HG02885 (cell line): ENCODE measurements at regions not wholly inside any gene's neighbourhood (a gene's known extent, or its start where the extent isn't known, plus 50 kb on each side); places are given as distances from the start of the nearest gene placed in this dataset.
"Not testable (repeated sequence)": the region's sequence is repeated elsewhere in the genome, so short reads cannot be mapped to it uniquely, and the experiment has no call there.

Experiments used
- ATAC-seq: cut with Tn5 transposase; IDR thresholded peaks from one replicate; pipeline ENCODE4 v1.9.1; 2021; ENCODE audit warnings: mild to moderate bottlenecking; ENCODE audit not compliant: unreplicated experiment, poor library complexity

GRCh38 chr3:127443581-127444375 lies 146.8 kb downstream of the TPRA1 start:
- ATAC-seq: no peak

DNA sequence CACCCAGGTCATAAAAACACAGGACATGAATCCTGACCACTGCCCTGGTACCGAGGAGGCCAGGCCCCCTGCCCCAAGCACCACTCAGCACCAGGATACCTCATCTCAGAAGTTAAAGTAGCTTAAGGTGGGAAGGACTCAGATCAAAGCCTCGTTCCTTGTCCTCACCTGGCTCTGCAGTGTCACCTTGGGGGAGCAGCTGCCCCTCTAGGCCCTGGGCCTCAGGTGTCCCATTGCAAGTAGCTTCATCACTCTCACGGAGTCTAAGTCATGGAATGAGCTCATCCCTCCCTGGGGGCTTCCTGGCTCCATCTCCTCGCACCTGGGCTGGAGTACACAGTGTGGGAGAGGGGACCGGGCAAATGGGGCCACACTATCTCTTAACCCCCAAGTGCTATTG lies 148.0 kb downstream of the TPRA1 start:
- ATAC-seq: no peak

GRCh38 chr3:127441764-127442163 lies 148.8 kb downstream of the TPRA1 start:
- ATAC-seq: no peak

DNA sequence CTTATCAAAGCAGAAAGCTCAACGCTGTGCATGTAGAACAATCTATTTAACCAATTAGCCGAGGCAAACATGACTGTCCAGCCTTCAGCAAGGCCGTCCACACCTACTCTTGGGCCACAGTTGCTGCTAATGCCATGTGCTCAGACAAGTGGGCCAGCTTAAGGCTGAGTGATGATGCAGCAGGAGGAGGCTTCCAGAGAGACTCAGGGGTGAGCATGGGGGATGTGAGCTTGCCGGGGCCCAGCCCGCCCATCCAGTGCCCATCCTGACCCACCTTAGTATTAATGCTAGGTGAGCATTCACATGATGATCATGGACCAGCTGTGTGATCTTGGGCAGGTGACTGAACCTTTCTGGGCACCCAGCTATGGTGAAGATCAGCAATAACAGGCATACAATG lies 150.1 kb downstream of the TPRA1 start:
- ATAC-seq: no peak

DNA sequence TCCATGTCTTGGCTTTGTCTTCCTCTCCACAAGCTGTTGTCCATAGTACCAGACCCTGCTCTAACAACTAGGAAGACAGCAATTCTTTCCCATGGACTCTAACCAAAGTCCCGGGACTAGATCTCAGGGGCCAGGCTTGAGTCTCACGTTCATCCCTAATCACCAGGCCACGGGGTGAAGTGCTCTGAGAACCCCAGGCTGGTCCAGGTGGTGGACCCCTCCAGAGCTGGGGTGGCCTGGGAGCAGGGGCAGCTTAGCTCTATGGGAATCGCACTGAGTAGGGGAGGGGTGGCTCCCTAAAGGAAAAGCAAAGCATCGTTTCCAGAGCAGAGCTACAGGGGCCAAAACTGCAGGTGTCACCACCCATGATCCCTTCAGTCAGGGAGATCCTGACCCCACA lies 150.9 kb downstream of the TPRA1 start:
- no peak for ATAC-seq

DNA sequence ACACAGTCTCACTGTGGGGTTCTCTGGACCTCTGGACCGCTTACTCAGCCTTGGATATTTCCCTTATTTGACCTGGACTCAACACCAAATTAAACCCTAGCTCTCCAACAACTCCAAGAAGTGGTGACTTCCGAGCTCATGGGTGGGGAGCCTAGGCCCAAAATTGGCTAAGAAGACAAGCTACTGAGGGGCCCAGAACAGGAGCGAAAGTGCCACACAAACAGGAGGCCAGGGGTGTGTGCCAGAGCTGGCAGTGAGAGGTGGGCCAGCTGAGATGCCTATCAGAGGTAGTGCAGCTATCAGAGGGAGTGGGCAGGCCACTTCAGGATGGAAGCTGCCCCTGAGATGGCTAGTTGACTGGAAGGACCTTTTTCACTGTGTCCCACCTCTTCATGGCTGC lies 151.1 kb upstream of the PRR20G start:
- no peak for ATAC-seq

- no peak for ATAC-seq
Observed at GRCh38 chr3:127438371-127438770, 150.5 kb upstream of the PRR20G start.

DNA sequence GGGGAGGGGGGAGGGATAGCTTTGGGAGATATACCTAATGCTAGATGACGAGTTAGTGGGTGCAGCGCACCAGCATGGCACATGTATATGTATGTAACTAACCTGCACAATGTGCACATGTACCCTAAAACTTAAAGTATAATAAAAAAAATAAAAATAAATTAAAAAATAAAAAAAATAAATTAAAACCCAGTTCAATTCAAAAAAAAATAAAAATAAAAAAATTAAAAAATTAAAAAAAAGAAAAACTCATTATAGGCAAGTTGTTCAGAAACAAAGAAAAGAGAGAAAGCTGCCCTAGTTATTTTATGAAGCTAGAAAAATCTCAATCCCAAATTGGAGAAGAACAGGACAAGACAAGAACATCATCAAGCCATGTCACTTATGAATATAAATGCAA lies 147.5 kb upstream of the PRR20G start:
- not testable (repeated sequence) for ATAC-seq

DNA sequence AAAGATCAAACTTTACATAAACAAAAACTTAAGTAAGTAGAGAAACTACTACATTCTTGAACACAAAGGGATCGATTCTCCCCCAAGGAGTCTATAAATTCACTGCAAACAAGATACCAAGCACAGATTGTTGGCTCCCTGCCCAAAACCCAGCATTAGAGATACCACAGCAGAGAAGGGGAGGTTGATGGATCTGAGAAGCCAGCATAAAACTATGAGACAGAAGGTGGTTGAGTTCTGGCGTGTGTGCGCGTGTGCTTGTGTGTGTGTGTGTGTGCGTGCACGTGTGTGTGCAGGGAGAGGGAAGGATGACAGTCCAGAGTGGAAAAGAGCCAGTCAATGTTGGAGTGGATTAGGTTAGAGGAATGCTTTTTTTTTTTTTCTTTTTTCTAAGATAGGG lies 143.2 kb upstream of the PRR20G start:
- ATAC-seq: no peak

DNA sequence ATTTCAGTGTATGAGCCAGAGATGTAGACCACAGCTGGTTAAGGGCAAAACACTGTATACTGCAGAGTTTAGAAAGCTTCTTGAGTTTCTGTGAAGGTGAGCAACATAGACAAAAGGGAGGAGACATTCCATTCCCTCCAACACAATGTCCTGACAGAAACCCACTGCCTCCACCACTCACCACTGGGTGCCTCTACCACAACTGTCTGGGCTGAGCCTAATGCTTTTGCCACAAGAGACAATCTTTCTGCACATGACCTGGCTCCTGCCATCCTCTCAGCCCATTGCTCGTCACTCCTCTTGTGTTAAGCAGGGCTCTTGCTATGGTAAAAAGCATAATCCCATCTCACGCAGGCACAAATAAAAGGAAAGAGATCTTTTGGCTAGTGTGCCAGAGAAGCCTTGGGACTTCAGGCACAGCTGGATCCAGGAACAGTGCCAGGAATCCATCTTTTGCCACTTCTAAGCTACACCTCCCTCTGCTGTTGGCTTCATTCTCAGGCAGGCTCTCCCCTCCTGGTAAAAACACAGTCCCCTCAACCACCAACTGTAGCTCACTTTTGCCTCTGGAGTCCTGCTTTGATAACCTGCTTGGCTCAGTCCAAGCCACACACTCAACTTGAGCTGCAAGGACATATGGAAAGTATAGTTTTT lies 140.6 kb upstream of the PRR20G start:
- ATAC-seq: no peak

DNA sequence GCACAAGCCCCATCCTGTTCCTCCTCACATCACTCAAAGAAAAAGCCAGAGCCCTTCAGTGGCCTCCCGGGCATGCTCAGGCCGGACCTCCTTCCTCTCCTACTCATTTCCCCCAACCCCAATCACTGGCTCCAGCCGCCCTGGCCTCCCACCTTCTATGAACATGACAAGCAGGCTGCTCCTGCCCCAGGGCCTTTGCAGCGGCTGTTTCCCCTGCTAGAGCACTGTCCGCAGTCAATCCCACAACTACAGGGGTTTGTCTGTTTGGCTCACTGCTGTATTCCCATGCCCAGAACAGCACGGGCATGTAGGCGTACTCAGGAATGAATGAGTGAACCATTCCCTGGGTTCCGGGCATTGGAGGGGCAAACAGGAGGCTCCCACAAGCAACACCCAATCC lies 139.8 kb upstream of the PRR20G start:
- no peak for ATAC-seq

GRCh38 chr3:127427156-127427555 lies 139.3 kb upstream of the PRR20G start:
- ATAC-seq: no peak

DNA sequence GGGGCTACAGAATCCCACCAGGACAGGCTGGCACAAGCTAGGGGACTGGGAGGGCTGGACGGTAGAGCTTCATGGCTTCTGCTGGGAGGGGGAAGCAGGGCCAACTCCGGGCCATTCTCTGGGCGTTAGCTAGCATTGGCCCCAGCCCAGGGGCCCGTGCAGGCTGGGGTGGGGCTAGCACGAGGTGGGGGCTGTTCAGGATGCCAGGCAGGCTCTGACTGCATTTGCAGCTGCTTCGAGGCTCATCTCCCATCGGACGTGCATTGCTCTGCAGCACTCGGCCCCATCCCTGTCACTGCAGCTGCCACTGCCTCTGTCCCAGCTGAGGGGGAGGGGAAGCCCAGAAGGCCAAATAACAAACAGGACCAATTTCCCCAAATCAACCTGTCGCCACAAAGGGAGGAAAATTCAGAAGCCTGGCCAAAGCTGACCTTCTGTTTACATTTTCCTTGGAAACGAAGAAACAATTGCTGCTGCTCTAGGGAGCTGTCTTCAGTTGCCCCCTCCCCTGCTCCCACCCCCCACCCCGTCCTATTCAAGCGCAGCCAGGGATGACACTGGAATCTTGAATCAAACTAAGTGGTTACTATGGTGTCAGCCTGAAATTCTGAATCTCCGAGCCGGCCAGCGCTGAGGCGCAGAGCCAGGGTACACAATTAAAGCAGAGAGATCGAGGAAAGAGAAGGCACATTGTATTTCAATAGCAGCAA lies 138.8 kb upstream of the PRR20G start:
- ATAC-seq: no peak

- ATAC-seq: no peak
Observed at GRCh38 chr3:127425505-127426443, 137.9 kb upstream of the PRR20G start.

DNA sequence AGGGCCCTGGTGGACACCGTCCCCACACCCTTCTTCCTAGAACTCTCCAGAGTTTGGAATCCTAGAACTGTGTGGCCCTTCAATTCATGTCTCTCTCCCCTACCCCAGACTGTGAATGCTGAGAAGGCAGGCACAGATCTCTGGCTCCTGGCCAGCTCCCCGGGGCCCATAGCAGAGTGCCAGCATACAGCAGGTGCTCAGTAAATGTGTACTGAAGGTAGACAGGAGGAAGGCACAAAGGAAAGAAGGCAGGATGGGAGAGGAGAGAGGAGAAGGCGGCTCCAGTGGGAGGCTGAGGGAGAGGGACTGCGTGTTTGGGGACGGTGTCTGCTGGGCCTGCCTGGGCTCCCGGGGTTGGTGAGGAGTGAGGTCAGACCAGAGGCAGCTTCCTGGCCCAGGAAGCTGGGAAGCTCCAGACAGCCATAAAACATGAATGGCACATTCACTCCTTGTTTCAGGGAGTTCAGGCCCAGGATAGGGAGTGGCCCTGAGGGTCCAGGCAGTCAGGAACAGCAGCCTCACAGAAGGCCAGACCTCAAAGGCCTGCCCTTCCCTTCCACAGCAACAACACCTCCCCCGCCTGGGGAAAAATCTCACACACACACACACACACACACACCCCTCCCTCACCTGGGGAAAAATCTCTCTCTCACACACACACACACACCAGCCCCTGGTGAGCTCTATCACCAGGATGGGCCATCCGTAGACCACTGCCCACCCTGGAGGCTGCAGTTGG lies 137.1 kb upstream of the PRR20G start:
- ATAC-seq: no peak

DNA sequence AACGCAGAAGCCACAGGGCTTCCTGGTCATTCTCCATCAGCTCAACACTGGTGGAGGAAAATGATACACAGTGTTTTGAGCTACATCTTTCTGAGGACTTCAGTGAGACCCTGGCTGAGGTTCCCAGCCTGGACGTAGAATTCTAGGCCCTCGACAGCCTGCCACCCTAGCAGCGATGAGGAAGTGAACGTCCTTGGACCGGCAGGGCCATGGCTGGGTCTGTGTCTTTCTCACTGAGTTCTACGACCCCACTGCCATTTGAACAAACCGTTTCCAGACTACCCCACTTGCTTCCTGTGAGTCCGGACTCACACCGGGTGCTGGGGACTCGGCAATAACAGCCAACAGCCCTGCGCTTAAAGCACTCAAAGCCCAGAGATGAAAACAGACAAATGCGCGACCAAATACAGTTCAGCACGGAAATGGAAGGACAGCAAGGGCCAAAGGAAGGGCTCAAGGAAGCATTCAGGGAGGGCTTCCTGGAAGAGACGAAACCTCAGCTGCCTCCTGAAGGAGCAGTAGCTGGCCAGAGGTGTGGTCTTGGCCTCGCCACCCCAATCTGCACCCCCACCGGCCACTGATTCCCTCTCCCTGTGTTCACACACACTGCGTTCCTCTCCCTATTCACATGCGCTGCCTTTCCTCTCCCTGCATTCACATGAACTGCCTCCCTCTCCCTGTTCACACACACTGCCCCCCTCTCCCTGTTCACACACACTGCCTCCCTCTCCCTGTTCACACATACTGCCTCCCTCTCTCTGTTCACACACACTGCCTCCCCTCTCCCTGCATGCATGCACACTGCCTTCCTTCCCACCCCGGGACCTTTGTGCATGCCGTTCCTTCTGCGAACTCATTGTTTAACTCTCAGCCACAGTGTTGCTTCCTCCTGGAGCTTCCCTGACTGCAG lies 136.3 kb upstream of the PRR20G start:
- no peak for ATAC-seq

DNA sequence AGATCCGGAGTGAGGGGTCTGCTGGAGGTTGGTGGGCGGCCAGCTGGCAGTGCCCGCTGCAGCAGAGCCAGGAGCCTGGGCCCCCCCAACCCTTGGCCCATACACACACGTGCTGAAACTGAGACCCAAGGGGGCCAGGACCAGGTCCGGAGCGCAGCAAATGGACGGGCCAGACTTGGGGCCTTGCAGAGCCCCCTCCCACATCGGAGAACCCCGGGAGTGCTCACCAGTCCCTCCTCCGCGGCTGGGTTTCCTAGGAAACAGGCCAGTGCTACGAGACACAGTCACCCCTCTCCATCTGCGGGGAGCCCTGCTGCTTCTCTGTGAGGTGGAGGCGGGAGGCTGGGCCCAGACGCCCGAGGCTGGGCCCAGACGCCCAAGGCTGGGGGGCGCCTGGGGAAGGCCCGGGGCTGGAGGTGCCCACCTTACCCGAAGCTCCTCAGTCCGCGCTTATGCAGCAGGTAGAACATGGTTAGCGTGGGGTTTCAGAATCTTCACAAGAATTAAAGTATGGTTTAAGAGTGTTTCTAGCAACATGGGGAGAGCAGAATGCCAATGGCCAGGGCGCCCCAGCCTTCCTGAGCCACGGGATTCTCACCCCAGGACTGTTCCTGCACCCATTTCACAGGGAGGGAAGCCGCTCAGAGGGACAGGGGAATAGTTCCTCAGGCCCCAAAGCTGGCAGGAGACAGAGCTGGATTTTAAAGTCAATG lies 135.0 kb upstream of the PRR20G start:
- ATAC-seq: no peak
